PC-3 (cell line): ENCODE measurements at regions not wholly inside any gene's neighbourhood (a gene's known extent, or its start where the extent isn't known, plus 50 kb on each side); places are given as distances from the start of the nearest gene placed in this dataset.

ENCODE experiments used
- ATAC-seq: fragments of 200-7000 bp; cut with Tn5 transposase; 2 replicates; pipeline ENCODE4 v1.9.1; 2020; ENCODE audit warnings: mild to moderate bottlenecking, moderate library complexity
- BruUV-seq: library from RNA; stranded (reverse); fragments of 400-500 nt; replicated peaks from 2 replicates; lab custom pipeline; 2021; lab: Mats Ljungman, UMichigan
- CTCF ChIA-PET: fragments of 300-600 bp; sonication (Branson Sonifier 250); formaldehyde crosslinking; loops from one replicate; lab custom pipeline; 2022; ENCODE audit warnings: antibody characterized with exemption; lab: Charles Lee
- POLR2A ChIA-PET: fragments of 300-600 bp; sonication (Branson Sonifier 250); formaldehyde crosslinking; loops from one replicate; lab custom pipeline; 2022; ENCODE audit warnings: antibody characterized with exemption; ENCODE audit not compliant: unreplicated experiment; lab: Charles Lee
- DNase-seq: peaks from one replicate; pipeline ENCODE4 v3.0.0-alpha.2; 2015
- H2AFZ ChIP-seq: fragments of 300-600 bp; sonication (generic); 2 replicates; pipeline ENCODE4 v1.6.0; 2016; ENCODE audit warnings: antibody characterized with exemption, low read length
- H3F3A ChIP-seq: fragments of 300-600 bp; sonication (generic); one replicate; pipeline ENCODE4 v1.6.0; 2017; ENCODE audit warnings: antibody characterized with exemption, low read length, control low read depth, mild to moderate bottlenecking; ENCODE audit not compliant: unreplicated experiment
- H3K27ac ChIP-seq: fragments of 300-600 bp; sonication (generic); 2 replicates; pipeline ENCODE4 v1.5.1; 2016; ENCODE audit warnings: mild to moderate bottlenecking, low read length
- H3K27me3 ChIP-seq: fragments of 300-600 bp; sonication (generic); 2 replicates; pipeline ENCODE4 v1.6.1; 2016; ENCODE audit warnings: low read length, mixed read lengths
- H3K36me3 ChIP-seq: fragments of 300-600 bp; sonication (generic); 2 replicates; pipeline ENCODE4 v1.6.1; 2016; ENCODE audit warnings: low read depth, mixed run types, low read length, mixed read lengths
- H3K4me1 ChIP-seq: fragments of 300-600 bp; sonication (generic); 2 replicates; pipeline ENCODE4 v1.5.1; 2016; ENCODE audit warnings: low read length; ENCODE audit not compliant: insufficient read depth
- H3K4me2 ChIP-seq: fragments of 300-600 bp; sonication (generic); 2 replicates; pipeline ENCODE4 v1.6.0; 2016; ENCODE audit warnings: low read length
- H3K4me3 ChIP-seq: fragments of 300-600 bp; sonication (generic); 2 replicates; pipeline ENCODE4 v1.5.1; 2016; ENCODE audit warnings: mild to moderate bottlenecking, low read length, mixed read lengths
- H3K79me2 ChIP-seq: fragments of 300-600 bp; sonication (generic); 2 replicates; pipeline ENCODE4 v1.6.1; 2017; ENCODE audit warnings: low read length, mixed read lengths
- H3K9ac ChIP-seq: fragments of 300-600 bp; sonication (generic); 2 replicates; pipeline ENCODE4 v1.6.0; 2016; ENCODE audit warnings: mild to moderate bottlenecking, low read length
- H3K9me2 ChIP-seq: fragments of 300-600 bp; sonication (generic); replicated peaks from 2 replicates; pipeline ENCODE4 v1.6.1; 2016; ENCODE audit warnings: mixed run types, low read length, mixed read lengths
- H3K9me3 ChIP-seq: fragments of 300-600 bp; sonication (generic); 2 replicates; pipeline ENCODE4 v1.6.1; 2016; ENCODE audit warnings: low read length, mixed read lengths
- H4K20me1 ChIP-seq: fragments of 300-600 bp; sonication (generic); 2 replicates; pipeline ENCODE4 v1.6.1; 2016; ENCODE audit warnings: low read length, mixed read lengths
- CTCF ChIP-seq: fragments of 300-600 bp; sonication (generic); conservative IDR thresholded peaks from 2 replicates; pipeline ENCODE4 v1.5.1; 2017; ENCODE audit warnings: antibody characterized with exemption, low read depth, mild to moderate bottlenecking, low read length
- EZH2 ChIP-seq: fragments of 300-600 bp; sonication (generic); IDR thresholded peaks from one replicate; pipeline ENCODE4 v1.6.1; 2017; ENCODE audit warnings: antibody characterized with exemption, mild to moderate bottlenecking, low read length; ENCODE audit not compliant: unreplicated experiment
- EZH2phosphoT487 ChIP-seq: fragments of 300-600 bp; sonication (generic); IDR thresholded peaks from 2 replicates; pipeline ENCODE4 v1.6.1; 2018; ENCODE audit warnings: mild to moderate bottlenecking, antibody characterized with exemption, low read length, borderline replicate concordance
- intact Hi-C: fragments of 100-400 bp; cut with micrococcal nuclease; formaldehyde crosslinking; loops from 2 replicates; pipeline ENCODE4 v1.9.0; 2023

- BruUV-seq, result no TSS peak
- CTCF ChIA-PET, result no interaction called here
- H3K4me3 ChIP-seq, result no peak overlapping the region
- no peak overlapping the region for H3K9ac ChIP-seq
- H3K9me3 ChIP-seq, result no peaks in the 10 kb centered on the region
- H3K36me3 ChIP-seq, result no peaks in the 10 kb centered on the region
- no peak overlapping the region for H3K4me2 ChIP-seq
- H3K9me2 ChIP-seq, result no peaks in the 10 kb centered on the region
- ATAC-seq, result no peak
- H4K20me1 ChIP-seq, result no peaks in the 10 kb centered on the region
- H2AFZ ChIP-seq, result no peak overlapping the region
- POLR2A ChIA-PET, result no interaction called here
- intact Hi-C loops, result no loop called here
- no peaks in the 10 kb centered on the region for H3K27me3 ChIP-seq
- no peak for DNase-seq
- H3K27ac ChIP-seq, result no peak overlapping the region
- no peaks in the 10 kb centered on the region for H3F3A ChIP-seq
- H3K4me1 ChIP-seq, result peaks cover 12% of the 10 kb centered on the region
- H3K79me2 ChIP-seq, result no peaks in the 10 kb centered on the region
- no peak for TF ChIP-seq EZH2phosphoT487
- no peak for TF ChIP-seq EZH2
- TF ChIP-seq CTCF, result no peak
These were observed 65.2 kb upstream of the CISTR start for GRCh38 chr12:53817021-53817389.

DNA sequence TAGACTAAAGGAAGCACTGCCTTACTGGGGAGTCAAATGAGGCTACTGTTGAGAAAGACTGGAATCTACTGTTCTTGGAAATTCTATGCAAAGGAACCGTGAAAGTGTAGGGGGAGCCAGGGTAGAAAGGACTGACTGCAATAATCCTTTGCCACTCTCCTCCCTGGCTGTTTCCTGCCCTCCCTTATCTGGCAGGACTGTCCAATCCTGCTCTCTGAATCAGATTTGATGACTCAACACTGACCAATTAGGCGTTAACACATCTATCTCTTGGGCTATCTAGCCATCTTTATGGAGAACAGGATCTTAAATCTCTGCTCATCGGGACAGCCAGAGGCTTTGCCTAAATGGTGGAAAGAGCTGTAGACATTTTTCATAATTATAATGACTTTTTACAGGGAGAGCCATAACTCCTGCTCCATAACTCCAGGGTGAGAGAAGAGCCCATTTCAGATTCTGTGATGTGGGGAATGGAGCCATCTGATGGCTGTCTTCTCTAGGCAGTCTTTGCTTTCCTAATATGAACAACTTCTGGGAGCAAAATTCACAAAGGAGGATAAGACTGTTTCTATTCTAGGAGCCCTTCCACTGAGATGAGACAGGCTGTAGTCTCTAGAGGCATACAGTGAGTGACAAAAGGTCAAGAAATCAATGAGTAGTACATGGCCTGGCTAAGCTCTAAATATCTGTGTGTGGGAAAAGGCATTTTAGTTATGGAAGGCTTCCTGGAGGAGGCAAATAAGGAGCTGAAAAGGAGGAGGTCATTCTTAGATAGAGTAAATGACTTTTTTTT is 68.9 kb upstream of the CISTR start:
- peak; percentile 23; the same call in 1 of the 2 replicates for ATAC-seq
- Histone ChIP-seq H3K4me2 (no peak overlapping the region; the same call in 1 of the 2 replicates), H3F3A (peaks cover 4% of the 10 kb centered on the region), H2AFZ (peak overlapping the region; percentile 39), H3K9ac (no peak overlapping the region), H3K27me3 (no peaks in the 10 kb centered on the region), H3K4me1 (peaks cover 26% of the 10 kb centered on the region), H3K79me2 (no peaks in the 10 kb centered on the region), H4K20me1 (no peaks in the 10 kb centered on the region), H3K9me2 (no peaks in the 10 kb centered on the region), H3K36me3 (no peaks in the 10 kb centered on the region), H3K4me3 (no peak overlapping the region), H3K27ac (no peak overlapping the region), H3K9me3 (no peaks in the 10 kb centered on the region)
- ChIA-PET POLR2A (no interaction called here), CTCF (no interaction called here)
- intact Hi-C loops, result no loop called here
- no peak for TF ChIP-seq EZH2
- TF ChIP-seq EZH2phosphoT487, result no peak
- TF ChIP-seq CTCF, result no peak
- peak; percentile 79 for DNase-seq
- no TSS peak for BruUV-seq
